ENCODE measurements at regions not wholly inside any gene's neighbourhood (a gene's known extent, or its start where the extent isn't known, plus 50 kb on each side); places are given as distances from the start of the nearest gene placed in this dataset.
"Not testable (repeated sequence)": the region's sequence is repeated elsewhere in the genome, so short reads cannot be mapped to it uniquely, and the experiment has no call there.

GRCh38 chr22:16463472-16463871 lies 129.1 kb downstream of the CCT8L2 start:
- ATAC-seq; intact Hi-C loops (cut with DNase I); DNase-seq (ENCODE audit: low spot score): not testable (repeated sequence)

DNA sequence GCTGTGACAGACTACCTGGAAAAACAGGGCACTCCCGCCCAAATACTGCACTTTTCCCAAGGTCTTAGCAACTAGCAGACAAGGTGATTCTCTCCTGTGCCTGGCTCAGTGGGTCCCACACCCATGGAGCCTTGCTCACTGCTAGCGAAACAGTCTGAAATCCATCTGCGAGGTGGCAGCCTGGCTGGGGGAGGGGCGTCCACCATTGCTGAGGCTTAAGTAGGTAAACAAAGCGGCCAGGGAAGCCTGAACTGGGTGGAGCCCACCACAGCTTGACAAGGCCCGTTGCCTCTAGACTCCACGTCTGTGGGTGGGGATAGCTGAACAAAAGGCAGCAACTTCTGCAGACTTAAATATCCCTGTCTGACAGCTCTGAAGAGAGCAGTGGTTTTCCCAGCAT lies 145.2 kb downstream of the CCT8L2 start:
- intact Hi-C loops (cut with DNase I); ATAC-seq; DNase-seq (ENCODE audit: low spot score): not testable (repeated sequence)

DNA sequence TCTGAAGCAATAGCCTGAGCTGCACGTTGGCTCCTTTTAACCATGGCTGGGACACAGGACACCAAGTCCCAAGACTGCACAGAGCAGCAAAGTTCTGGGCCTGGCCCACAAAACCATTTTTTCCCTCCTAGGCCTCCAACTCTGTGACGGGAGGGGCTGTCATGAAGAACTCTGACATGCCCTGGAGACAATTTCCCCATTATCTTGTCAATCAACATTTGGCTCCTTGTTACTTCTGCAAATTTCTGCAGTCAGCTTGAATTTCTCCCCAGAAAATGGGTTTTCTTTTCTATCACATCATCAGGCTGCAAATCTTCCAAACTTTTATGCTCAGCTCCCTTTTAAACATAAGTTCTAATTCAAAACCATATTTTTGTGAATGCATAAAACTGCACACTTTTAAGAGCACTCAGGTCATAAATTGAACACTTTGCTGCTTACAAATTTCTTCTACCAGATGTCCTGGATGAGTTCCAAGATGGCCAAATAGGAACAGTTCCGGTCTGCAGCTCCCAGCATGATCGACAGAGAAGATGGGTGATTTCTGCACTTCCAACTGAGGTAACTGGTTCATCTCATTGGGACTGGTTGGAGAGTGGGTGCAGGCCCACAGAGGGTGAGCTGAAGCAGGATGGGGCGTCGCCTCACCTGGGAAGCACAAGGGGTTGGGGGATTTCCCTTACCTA lies 145.7 kb downstream of the CCT8L2 start:
- DNase-seq (ENCODE audit: low spot score); ATAC-seq; intact Hi-C loops (cut with DNase I): not testable (repeated sequence)

DNA sequence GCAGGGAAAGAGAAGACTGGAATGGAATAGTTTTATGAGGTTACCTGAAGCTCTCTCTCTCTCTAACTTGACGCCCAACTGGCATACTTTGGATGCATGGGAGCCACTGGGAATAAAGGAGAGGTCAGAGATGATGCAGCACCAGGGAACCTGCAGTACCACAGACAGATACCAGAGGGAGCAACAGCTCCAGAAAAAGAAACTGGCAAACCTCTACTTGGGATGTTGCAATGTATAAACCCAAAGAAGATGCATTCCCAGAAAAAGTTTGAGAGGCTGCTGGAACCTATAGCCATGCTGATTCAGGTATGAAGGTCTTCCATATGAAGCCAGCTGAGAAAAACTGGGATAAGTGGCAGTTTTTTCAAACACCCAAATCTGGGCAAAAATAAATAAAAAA lies 151.6 kb downstream of the CCT8L2 start:
- DNase-seq (ENCODE audit: low spot score); ATAC-seq; intact Hi-C loops (cut with DNase I): not testable (repeated sequence)

GRCh38 chr22:16423476-16423875 lies 169.1 kb downstream of the CCT8L2 start:
- ATAC-seq; intact Hi-C loops (cut with DNase I); DNase-seq (ENCODE audit: low spot score): not testable (repeated sequence)

DNA sequence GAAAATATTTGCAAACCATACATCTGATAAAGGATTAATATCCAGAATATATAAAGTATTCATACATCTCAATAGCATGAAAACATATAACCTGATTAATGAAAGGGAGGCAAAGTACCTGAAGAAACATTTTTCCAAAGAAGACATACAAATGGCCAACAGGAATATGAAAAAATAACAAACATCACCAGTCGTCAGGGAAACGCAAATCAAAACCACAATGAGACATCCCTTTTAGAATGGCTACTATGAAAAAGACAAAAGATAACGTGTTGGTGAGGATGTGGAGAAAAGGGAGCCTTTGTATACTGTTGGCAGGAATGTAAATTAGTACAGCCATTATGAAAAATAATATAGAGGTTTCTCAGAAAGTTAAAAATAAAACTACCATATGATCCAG lies 175.1 kb downstream of the CCT8L2 start:
- intact Hi-C loops (cut with DNase I); ATAC-seq; DNase-seq (ENCODE audit: low spot score): not testable (repeated sequence)

DNA sequence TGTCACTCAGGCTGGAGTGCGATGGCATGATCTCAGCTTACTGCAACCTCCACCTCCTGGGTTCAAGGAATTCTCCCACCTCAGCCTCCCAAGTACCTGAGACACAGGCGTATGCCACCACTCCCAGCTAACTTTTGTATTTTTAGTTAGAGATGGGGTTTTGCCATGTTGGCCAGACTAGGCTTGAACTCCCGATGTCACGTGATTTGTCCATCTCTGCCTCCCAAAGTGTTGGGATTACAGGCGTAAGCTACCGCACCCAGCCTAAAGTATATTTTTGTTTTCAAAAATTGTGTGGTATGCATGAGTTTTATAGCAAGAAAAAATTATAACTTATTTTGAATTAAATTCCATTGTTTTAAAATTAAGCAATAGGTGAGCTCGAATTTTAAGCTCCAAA lies 188.0 kb downstream of the CCT8L2 start:
- DNase-seq (ENCODE audit: low spot score); intact Hi-C loops (cut with DNase I); ATAC-seq: not testable (repeated sequence)

DNA sequence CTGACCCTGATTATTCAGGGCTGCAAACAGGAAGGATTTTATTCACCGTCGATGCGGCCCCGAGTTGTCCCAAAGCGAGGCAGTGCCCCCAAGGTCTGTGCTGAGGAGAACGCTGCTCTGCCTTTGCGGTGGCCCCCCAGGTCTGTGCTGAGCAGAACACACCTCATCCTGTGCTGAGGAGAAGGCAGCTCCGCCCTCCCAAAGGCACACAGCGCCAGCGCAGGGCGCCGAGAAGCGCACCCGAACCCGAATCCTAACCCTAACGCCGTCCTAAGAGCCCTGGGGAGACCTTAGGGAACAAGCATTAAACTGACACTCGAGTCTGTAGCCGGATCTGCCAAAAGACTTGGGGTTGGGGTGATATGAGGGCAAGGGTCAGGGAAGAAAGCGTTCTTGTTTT lies 188.9 kb downstream of the CCT8L2 start:
- intact Hi-C loops (cut with DNase I); DNase-seq (ENCODE audit: low spot score); ATAC-seq: not testable (repeated sequence)

- intact Hi-C loops (cut with DNase I); ATAC-seq: not testable (repeated sequence)
These were observed 189.7 kb downstream of the CCT8L2 start for GRCh38 chr22:16402874-16403399.

GRCh38 chr22:16393476-16393875 lies 199.1 kb downstream of the CCT8L2 start:
- DNase-seq (ENCODE audit: low spot score); intact Hi-C loops (cut with DNase I); ATAC-seq: not testable (repeated sequence)

More at GRCh38 chr22:16402874-16403399, 189.7 kb downstream of the CCT8L2 start:
- not testable (repeated sequence) for DNase-seq (ENCODE audit: low spot score)

DNA sequence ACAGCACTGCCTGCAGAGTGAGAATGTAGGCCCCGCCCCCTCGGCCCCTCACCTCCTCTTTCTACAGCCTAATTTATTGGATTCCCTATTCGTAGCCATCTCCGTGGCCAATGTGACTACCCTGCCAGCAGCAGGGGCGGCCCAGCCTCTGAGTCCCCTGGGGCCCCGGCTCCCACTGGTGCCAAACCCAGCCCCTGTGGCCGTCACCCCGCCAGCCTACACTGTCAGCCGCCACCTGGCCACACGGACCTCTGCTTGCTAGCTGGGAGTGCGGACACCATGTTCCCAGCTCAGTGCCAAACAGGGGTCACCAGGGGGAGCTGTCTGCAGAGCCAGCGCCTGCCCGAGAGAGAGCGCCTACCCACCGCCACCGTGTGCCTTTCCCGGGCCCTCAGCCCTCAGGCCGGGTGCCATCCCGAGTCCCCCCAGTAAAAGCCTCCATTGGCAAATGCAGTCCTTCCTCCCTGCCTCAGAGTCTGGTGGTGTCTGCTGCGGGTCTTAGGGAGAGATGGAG lies 201.1 kb downstream of the CCT8L2 start:
- ATAC-seq; intact Hi-C loops (cut with DNase I); DNase-seq (ENCODE audit: low spot score): not testable (repeated sequence)

GRCh38 chr22:16390541-16391217 lies 201.9 kb downstream of the CCT8L2 start:
- DNase-seq (ENCODE audit: low spot score); intact Hi-C loops (cut with DNase I): not testable (repeated sequence)

DNA sequence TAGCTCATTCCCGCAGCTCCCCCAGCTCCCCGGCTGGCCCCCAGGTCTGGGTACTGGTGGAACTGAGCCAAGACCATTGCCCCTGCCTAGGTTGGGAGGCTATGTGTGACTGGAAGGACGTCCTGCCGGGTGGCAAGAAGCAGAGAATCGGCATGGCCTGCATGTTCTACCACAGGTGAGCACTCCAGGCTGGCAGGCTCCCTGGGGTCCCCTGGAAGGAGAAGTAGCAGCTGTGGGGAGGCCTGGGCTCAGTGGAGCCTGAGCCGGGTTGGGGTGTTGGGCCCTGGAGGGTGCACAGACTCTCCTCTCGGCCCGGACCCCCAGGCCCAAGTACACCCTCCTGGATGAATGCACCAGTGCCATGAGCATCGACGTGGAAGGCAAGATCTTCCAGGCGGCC lies 202.6 kb downstream of the CCT8L2 start:
- DNase-seq (ENCODE audit: low spot score); ATAC-seq; intact Hi-C loops (cut with DNase I): not testable (repeated sequence)

More at GRCh38 chr22:16390541-16391217, 201.9 kb downstream of the CCT8L2 start:
- not testable (repeated sequence) for ATAC-seq

DNA sequence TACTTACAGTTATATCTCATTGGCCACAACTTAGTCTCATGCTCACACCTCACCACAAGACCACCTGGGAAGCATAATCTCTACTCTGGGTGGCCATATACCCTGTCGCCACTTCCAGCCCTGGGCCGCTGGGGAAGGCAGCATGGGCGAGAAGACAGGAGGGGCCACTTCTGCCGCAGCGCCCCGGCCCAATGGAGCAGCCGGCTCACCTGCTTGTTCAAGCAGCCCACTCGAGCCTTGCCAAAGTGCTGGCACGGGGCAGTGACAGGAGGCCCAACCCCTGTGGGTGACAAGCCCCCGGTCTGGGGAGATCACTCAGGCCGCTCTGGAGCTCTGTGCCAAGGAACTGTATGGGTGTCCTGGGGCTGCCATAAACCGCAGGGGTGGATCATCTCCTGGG lies 203.4 kb downstream of the CCT8L2 start:
- intact Hi-C loops (cut with DNase I); DNase-seq (ENCODE audit: low spot score); ATAC-seq: not testable (repeated sequence)

GRCh38 chr22:16388616-16389015 lies 204.0 kb downstream of the CCT8L2 start:
- intact Hi-C loops (cut with DNase I) = not testable (repeated sequence)

DNA sequence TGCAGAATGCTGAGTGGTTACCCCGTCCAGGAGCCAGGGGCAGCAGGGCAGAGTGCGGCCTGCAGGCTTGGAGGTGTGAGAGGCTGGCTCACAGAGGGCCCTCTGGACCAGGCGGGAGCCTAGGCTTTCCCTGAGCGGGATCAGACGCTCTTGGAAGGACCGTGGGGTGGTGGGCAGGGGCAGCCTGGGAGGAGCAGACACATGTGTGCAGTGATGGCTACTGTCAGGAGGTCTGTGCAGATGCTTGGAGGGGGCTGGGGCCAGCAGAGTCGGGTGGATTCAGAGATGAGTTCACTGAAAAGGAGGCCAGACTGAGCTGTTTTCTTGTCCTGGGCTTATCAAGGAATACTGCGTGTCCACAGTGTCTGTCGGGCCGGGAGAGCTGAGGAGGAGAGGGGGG lies 204.5 kb downstream of the CCT8L2 start:
- ATAC-seq; intact Hi-C loops (cut with DNase I); DNase-seq (ENCODE audit: low spot score): not testable (repeated sequence)

More at GRCh38 chr22:16388616-16389015, 204.0 kb downstream of the CCT8L2 start:
- ATAC-seq; DNase-seq (ENCODE audit: low spot score): not testable (repeated sequence)

DNA sequence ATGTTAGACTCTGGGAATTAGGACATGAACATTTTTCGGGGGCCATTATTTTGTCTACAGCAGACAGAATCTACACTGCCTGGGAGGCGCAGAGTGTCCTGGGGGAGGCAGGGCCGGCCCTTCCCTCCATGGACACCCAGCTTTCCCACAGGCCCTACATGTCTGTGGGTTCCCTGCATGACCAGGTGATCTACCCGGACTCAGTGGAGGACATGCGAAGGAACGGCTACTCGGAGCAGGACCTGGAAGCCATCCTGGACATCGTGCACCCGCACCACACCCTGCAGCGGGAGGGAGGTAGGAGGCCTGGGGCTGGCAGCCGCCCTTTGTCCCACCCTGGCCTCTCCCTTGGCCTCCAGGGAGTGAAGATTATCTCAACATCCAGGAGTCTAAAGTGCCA lies 205.1 kb downstream of the CCT8L2 start:
- ATAC-seq; intact Hi-C loops (cut with DNase I); DNase-seq (ENCODE audit: low spot score): not testable (repeated sequence)

GRCh38 chr22:16387088-16387487 lies 205.5 kb downstream of the CCT8L2 start:
- intact Hi-C loops (cut with DNase I) = no loop called here
- no peak for ATAC-seq
- DNase-seq (ENCODE audit: low spot score) = no peak

- ATAC-seq; DNase-seq (ENCODE audit: low spot score); intact Hi-C loops (cut with DNase I): not testable (repeated sequence)
These were observed 231.3 kb downstream of the CCT8L2 start for GRCh38 chr22:16361328-16361727.

All from sciatic nerve (tissue), 2 donors.